ENCODE measurements at regions not wholly inside any gene's neighbourhood (a gene's known extent, or its start where the extent isn't known, plus 50 kb on each side); places are given as distances from the start of the nearest gene placed in this dataset.

DNA sequence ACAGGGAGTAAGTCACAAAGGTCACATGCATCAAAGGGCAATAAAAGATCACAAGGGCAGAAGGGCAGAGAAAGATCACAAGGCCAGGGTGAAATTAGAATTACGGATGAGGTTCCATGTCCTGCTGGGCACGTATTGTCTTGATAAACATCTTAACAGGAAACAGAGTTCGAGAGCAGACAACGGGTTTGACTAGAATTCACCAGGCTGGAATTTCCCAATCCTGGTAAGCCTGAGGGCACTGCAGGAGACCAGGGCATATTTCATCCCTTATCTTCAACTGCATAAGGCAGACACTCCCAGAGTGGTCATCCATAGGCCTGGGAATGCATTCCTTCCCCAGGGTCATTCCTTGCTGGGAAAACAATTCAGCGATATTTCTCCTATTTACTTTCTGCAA is 1652.9 kb upstream of the PCDH10 start:
- peak; percentile 88 for DNase-seq (ENCODE audit: low read depth)

DNA sequence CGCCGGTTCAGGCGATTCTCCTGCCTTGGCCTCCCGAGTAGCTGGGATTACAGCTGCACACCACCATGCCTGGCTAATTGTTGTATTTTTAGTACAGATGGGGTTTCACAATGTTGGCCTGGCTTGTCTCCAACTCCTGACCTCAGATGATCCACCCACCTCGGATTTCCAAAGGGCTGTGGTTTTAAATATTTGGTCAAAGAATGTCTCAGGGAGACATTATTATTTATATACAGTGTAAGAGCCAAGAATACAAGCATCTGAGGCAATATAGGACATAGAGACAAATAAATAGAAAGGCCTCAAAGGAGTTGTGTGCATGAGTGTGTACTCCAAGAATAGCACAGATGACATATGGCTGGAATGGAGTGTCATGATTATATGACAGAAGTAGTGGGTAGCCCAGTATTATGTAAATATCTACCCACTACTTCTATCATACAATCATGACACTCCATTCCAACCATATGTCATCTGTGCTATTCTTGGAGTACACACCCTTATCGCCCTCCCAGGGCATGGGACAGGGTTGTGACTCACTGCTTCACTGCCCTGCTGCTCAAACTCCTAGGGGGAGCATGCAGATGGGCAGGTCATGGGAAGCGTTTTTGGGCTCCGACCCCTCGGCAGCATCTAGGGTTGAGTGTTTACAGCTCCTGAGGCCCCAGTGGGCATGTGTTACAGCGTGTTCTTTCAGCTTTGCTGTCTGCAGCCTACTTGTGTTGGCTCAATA is 1649.8 kb upstream of the PCDH10 start:
- DNase-seq (ENCODE audit: low read depth): peak; percentile 97

DNA sequence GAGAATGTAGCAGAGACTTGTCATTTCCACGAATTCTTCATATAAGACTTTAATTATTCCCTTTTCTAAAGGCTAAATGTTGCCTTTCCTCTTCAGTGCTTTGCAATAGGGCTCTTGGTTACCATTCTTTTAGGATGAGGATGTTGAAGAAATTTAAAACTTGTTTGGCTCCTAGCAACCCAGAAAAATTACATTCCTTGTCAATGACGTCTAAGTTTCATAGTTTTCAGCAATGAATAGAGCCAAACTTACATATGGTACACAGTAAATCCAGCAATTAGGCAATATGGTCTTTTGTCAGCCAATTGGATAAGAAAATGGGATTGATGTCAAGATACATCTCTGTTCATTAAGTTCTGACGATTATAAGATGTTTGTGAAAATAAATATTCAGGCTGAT is 1639.6 kb upstream of the PCDH10 start:
- peak; percentile 25 for DNase-seq (ENCODE audit: low read depth)

DNA sequence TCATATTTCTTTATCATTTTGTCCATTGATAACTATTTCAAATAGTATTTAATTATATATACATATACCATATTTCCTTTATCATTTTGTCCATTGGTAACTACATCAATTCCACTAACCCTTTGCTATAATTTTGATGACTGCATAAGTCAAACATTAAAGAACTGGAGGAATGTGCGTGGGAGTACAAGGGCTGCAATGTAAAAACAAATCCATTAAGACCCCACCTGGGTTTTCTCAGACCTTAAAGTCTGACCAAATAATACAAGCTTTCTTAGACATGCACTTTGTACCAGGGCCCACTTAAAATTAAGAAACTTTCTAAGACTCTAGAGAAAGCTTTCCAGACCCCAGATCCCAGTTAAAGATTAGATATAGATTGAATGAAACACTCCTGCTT is 1622.4 kb upstream of the PCDH10 start:
- DNase-seq (ENCODE audit: low read depth): peak; percentile 64

DNA sequence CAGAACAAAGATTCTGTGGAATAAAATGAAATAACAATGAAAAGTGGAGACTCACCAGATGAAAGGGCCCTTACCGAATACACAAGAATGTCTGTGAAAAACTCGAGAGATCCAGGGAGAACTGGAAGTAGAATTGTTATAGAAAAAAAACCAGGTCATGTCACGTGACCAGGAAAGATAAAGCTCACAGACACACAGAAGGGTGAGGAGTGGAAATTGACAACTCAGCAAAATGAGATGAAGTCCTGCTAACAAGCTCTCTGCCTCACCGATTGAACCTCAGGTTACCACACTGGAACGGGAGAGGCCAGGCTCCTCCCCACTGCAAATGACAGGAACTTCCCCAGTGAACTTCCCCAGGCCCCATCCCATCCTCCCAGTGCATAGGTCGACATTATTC is 1618.0 kb upstream of the PCDH10 start:
- DNase-seq (ENCODE audit: low read depth): no peak

DNA sequence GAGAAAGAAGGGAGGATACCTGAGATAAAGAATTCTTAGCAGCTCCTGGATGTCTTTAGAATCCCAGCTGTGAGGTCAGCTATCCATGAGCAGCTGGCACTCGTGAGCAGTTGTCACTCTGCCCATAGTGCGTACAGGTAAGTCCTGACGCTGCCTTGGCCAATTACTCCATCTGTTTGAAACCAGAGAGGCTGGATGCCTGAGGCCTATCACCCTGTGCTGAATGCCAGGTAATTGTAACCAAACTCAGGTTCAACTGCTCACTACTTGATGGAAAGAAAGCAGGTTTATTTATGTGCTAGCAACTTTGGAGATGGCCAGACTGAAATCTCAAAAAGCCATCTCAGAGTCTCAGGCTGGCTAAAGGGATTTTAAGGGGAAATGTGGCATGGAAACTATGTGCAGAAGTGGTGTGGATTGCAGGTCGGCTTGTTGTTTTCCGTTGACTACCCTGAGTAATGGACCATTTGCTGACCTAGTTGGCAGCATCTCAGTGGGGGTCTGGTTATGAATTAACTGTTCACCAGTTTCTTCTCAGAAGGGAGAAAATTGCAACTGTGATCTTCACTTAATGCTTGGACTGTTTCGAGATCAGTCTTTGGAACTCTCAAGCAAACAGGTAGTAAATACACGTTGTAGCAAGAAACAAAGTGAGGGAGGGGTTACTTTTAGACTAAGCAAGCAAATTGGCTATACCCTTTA is 1614.0 kb upstream of the PCDH10 start:
- no peak for DNase-seq (ENCODE audit: low read depth)

DNA sequence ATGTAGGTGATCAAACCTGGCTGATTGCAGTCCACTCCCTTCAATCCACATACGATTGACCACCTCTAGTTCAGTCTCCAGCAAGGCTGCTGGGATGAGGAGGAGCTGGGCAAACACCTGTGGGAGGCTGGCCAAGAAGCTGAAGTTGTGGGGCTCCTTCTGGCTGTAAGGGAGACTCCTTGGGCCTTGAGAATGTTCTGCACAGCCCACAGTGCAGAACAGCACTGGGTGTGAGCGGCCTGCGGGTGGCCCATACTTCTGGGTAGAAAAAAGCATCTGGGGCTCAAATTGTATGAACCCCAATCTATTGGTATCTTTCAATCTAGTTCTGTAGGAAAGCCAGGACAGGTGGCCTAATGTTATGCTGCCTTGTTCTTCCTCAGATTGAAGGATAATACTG is 1608.8 kb upstream of the PCDH10 start:
- no peak for DNase-seq (ENCODE audit: low read depth)

DNA sequence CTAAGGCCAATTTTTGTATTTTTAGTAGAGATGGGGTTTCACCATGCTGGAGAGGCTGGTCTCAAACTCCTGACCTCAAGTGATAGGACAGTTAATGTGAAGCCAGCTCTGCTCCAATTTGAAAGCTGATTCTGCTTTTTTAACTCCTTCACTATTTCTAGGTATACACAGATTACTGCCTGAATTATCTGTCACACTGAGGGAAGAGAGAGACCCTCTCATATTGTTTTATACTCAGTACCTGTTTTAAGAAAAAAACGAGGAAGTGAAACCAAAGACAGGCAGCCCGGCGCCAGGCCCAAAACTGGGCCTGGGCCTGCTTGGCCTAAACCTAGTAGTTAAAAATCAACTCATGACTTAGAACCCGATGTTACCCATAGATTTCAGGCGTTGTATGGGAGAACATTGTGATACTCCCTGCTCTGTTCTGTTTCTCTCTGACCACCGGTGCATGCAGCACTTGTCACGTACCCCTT is 1601.5 kb upstream of the PCDH10 start:
- DNase-seq (ENCODE audit: low read depth): no peak

DNA sequence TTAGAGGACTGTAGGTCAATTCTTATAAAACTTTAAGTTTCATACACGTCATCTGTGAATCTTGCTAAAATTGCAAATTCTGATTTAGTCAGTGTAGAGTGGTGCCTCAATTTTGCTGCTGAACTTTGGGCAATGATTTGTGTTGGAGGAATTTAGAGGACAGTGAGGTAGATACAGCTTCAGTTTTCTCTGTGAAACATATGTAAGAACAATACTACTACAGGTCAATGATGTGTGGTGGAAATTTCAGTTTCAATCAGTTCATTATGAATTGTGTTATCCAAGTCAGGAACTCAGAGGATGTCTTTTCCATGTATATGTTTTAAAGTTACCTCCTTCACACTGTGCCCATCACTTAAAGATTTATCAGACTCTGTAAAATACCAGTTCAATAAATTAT is 1597.8 kb upstream of the PCDH10 start:
- DNase-seq (ENCODE audit: low read depth): no peak

DNA sequence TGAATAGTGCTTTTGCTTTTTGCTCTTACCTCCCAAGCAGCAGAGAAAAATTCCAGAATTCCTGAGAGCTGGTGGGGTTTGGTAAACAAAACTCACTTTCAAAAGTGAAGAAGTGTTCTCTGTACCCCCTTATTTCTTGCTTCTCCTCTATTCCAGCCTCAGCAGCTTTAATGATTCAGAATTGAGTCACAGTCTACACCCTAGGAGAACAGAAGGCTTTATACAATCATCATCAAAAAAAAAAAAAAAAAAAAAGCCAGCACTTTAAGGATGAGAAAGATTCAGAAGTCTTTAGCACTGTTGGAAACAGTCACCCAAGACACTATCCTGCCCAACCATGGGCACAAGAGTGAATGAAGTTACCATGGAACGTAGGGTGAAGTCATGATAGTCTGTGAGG is 1583.1 kb upstream of the PCDH10 start:
- DNase-seq (ENCODE audit: low read depth): no peak

DNA sequence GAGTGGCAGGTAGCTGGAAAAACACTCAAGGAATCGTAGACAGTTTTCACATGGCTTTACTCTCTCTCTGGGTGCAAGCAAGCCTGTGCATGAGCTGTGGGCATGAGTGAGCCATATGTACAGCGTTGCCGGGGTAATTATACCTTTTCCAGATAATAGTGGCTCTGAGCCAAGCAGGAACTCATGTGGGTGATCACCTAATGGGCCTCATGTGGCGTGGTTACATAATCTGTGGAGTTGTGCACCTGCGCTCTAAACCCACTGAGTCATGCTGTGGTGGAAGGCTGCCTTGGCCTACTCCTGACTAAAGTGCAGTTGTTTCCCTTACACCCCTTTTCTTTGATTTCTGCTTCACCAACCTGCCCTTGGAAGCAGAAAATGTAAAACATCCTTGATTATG is 1564.5 kb upstream of the PCDH10 start:
- DNase-seq (ENCODE audit: low read depth): no peak

DNA sequence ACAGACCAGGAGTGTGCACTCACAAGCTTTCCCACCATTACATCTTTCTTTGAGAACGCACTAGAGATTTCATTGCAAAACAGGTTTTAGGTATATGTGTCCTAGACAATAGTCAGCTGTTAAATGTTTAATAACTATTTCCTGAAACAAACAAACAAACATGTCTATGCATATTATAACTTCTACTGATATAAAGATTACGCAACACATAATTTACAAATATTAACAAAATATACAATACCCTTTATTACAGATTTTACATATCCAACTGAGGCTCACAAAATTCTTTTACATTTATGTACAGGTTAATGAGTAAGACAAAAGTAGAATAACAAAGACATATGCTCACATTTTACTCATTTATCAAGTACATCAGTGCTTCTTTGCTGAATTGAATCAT is 1554.0 kb upstream of the PCDH10 start:
- no peak for DNase-seq (ENCODE audit: low read depth)

DNA sequence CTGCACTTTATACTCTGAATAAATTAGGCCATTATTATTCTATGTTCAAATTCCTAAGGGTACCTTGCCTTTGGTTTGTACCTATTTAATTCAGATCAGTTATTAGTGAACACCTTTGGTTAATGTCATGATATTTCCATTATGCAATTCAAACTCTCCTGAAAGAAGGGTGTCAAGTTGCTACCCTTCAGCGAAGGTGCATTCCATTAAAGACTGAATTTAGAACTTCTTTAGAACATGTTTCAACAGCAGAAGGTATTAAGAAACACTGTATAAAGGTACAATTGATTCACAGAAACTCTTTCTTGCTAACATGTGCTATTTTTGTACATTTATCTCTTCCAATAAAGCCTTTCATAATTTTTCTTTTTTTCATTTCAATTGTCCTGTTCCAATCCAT is 1545.4 kb upstream of the PCDH10 start:
- DNase-seq (ENCODE audit: low read depth): no peak

DNA sequence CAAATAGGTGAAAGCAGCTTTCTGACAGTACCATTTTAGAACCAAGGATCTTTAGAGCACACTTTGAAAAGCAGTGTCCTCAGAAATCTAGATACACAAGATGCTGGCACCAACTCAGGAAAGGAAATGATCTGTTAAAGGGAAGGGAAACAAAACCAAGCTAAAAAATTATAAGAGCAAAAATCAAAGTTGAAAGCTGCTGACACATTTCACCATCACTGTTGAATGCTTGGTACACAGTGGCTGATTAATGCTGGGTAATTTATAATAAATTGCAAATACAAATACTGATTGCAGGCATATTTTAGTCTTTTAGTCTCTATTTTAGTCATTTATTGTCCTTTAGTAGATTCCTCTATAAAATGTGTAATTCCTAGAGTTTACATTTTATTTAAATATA is 1540.1 kb upstream of the PCDH10 start:
- no peak for DNase-seq (ENCODE audit: low read depth)

DNA sequence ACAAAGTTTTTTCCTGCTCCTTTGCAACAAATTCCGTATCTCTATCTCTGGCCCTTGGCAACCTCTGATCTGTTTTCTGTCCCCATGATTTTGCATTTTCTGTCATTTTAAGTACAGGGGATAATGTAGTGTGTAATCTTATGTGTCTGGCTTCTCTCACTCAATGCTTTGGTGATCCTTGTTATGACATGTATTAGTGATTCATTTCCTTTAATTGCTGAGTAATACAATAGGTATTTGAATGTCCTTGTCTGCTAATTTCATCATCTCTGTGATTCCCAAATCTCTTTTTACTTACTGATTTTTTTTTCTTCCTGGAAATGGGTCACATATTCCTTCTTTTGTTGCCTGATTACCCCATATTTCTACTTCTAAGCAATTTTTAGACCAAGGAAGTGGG is 1538.6 kb upstream of the PCDH10 start:
- DNase-seq (ENCODE audit: low read depth): peak; percentile 93

DNA sequence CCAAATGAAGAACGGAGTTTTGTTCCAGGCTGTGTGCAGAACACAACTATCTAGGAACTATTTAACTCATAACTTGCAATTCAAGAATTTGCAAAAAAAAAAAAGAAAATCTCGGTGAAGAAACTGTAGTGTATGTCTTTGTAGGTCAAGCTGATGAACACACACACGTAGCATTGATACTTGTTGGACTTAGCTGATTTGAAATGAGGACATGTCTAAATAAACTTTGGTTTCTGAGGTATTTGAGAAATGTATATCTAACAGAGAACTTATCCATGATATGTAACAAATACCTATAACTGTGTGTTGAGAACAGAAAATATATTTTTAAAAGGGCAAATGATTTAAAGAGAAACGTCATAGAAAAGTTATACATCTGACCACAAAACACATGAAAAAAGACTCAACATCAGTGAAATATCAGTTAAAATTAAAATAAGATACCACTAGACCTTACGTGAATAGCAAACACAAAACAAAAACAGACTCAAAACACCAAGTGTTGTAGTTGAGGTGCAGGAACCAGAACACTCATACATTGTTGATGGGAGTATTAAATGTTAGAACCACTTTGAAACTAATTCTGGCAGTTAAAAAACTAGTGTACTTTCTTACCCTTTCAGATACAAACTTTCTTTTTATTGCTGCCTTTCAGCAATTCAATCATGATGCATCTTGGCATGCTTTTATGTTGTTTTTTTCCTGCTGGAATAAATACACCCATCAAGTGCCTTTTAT is 1535.8 kb upstream of the PCDH10 start:
- DNase-seq (ENCODE audit: low read depth): peak; percentile 19

DNA sequence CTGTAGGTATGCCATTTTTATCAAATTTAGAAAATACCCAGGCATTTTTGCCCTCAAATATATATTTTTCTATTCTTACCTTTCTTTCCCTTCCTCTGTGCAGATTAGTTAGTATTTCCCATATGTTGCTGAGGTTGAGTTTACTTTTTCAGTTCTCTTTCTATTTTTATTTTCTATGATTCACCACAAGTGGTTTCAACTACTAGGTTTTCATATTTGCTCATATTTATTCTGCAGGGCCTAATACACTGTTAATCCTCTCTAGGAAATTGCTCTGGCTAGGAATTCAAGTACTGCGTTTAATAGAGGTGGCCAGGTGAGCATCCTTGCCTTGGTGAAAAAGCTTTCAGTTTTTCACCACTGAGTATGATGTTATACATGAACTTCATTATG is 1535.3 kb upstream of the PCDH10 start:
- DNase-seq (ENCODE audit: low read depth): peak; percentile 23

DNA sequence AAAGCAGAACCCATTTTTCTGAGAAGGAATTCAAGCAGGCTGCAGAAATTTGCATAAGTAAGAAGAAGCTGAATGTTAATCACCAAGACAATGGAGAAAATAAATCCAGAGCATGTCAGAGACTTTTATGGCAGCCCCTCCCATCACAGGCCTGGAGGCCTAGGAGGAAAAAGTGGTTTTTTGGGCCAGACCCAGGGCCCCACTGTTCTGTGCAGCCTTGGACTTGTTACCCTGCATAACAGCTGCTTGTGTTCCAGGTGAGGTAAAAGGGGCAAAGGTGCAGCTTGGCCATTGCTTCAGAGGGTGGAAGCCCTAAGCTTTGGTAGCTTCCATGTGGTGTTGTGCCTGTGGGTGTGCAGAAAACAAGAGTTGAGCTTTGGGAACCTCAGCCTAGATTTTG is 1516.2 kb upstream of the PCDH10 start:
- DNase-seq (ENCODE audit: low read depth): no peak

DNA sequence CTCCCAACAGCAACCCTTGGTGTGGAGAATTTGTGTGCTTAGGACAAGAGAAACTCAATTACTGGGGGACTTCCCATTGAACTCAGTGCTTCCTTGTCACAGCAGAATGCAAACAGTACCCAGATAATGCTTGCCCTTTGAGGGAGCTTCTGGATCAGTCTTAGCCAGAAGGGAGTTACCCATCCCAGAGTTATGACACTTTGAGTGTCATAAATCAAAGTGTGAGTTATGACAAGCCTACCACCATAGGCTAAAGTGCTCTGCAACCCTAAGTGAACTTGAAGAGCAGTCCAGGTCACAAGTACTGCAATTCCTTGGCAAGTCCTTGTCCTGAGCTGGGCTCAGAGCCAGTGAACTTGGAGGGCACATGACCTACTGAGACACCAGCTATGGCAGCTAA is 1513.9 kb upstream of the PCDH10 start:
- peak; percentile 10 for DNase-seq (ENCODE audit: low read depth)

DNA sequence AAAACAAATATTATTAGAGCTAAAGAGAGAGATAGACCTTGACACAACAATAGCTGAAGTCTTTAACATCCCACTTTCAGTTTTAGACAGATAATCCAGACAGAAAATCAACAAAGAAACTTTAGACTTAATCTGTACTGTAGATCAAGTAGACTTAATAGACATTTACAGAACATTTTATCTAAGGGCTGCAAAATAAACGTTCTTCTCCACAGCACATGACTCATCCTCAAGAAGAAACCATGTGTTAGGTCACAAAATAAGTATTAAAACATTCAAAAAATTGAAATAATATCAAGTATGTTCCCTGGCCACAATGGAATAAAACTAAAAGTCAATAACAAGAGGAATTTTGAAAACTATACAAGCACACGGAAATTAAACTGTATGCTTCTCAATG is 1510.3 kb upstream of the PCDH10 start:
- DNase-seq (ENCODE audit: low read depth): peak; percentile 50

DNA sequence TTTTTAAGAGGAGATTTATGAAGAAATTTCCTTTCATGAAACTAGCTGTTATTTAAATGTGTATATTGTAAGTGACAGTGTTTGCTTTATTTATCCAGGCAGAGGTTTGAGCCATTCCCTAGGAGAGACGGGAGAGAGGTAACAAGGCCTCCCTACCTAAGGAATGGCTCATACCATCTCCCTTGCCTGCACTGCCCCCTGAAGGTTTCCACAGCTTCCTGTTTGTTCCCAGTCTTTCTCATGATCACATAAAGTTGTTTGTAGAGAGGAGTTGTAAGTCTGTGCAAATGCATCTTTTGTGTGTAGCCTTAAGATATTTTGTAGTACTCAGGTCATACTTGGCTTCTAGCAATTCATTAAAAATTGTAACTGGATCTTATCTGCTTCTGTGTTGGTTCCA is 1504.5 kb upstream of the PCDH10 start:
- DNase-seq (ENCODE audit: low read depth): peak; percentile 70

DNA sequence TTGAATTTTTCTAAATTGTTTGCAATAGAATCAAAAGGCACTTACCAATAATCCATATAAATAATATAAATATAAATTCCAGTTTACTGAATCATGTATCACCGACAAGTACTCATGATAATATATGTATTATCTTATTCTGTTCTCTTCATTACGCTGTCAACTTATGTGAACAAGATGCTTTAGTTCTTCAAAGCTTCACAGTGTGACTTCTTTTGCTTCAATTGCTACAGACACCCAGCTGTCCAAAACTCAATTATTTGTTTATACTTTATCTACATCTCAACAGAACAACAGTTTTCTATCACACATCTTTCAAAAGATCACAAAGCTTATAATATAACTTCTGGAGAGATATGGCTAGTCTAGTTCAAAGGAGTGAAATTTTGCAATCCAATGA is 1499.9 kb upstream of the PCDH10 start:
- no peak for DNase-seq (ENCODE audit: low read depth)

DNA sequence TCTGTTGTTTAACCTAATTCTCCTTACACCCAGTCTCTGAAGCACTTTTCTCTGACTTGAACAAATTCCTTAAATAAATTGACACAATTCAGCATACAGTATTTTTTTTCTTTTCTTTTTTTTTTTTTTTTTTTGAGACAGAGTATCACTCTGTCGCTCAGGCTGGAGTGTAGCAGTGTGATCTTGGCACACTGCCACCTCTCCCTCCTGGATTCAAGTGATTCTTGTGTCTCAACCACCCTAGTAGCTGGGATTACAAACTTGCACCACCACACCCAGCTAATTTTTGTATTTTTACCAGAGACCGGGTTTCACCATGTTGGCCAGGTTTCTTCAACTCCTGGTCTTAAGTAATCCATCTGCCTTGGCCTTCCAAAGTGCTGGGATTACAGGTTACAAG is 1498.1 kb upstream of the PCDH10 start:
- no peak for DNase-seq (ENCODE audit: low read depth)
